Astrocyte (in vitro differentiated cells and primary cell): ENCODE measurements at regions not wholly inside any gene's neighbourhood (a gene's known extent, or its start where the extent isn't known, plus 50 kb on each side); places are given as distances from the start of the nearest gene placed in this dataset.

Experiments used
- CTCF ChIP-seq: IDR thresholded peaks from 2 replicates; pipeline ENCODE4 v1.5.1; 2011; ENCODE audit warnings: low read depth, mild to moderate bottlenecking, inconsistent platforms, low read length, moderate library complexity; ENCODE audit not compliant: insufficient read depth
- EZH2 ChIP-seq: IDR thresholded peaks from 2 replicates; pipeline ENCODE4 v1.6.1; 2012; ENCODE audit warnings: mild to moderate bottlenecking, low read length, inconsistent platforms; ENCODE audit not compliant: insufficient read depth

GRCh38 chr21:38985568-38986378 is 180.0 kb downstream of the ETS2 start:
- no peak for TF ChIP-seq CTCF
- TF ChIP-seq EZH2 = no peak
